Keratinocyte (primary cell): ENCODE measurements at regions not wholly inside any gene's neighbourhood (a gene's known extent, or its start where the extent isn't known, plus 50 kb on each side); places are given as distances from the start of the nearest gene placed in this dataset.

Experiments used
- DNase-seq: peaks from one replicate; pipeline ENCODE4 v3.0.0-alpha.2; 2011; ENCODE audit warnings: low read depth, missing footprints, low spot score
- FAIRE-seq: peaks from 2 replicates; lab custom pipeline; 2011; peaks lifted over from hg19 to GRCh38; lab: Jason Lieb, UNC
- H2AFZ ChIP-seq: 2 replicates; pipeline ENCODE4 v1.6.0; 2012; ENCODE audit warnings: low read length, control low read depth, inconsistent platforms; ENCODE audit not compliant: control insufficient read depth
- H3K27ac ChIP-seq: 2 replicates; pipeline ENCODE4 v1.5.1; 2011; ENCODE audit warnings: low read length; ENCODE audit not compliant: control insufficient read depth, insufficient read depth
- H3K27me3 ChIP-seq: 3 replicates; pipeline ENCODE4 v1.6.0; 2011; ENCODE audit warnings: low read length; ENCODE audit not compliant: control insufficient read depth, insufficient read depth; ENCODE audit errors: extremely low read depth
- H3K36me3 ChIP-seq, 2 experiments: 2 replicates in 1 of 2; 3 replicates in 1 of 2; pipeline ENCODE4 v1.5.1; 2011; ENCODE audit warnings: low read length in 2 of 2, mild to moderate bottlenecking in 1 of 2; ENCODE audit not compliant: control insufficient read depth in 2 of 2, insufficient read depth in 2 of 2; ENCODE audit errors: extremely low read depth in 1 of 2
- H3K4me1 ChIP-seq: 3 replicates; pipeline ENCODE4 v1.5.1; 2011; ENCODE audit warnings: low read length; ENCODE audit not compliant: control insufficient read depth, insufficient read depth; ENCODE audit errors: extremely low read depth
- H3K4me2 ChIP-seq: 3 replicates; pipeline ENCODE4 v1.6.0; 2011; ENCODE audit warnings: low read depth, low read length; ENCODE audit not compliant: control insufficient read depth, insufficient read depth; ENCODE audit errors: extremely low read depth
- H3K4me3 ChIP-seq, 3 experiments: fragments of 200-600 bp in 1 of 3; sonication (generic) in 1 of 3; 2 replicates in 2 of 3; 3 replicates in 1 of 3; pipeline ENCODE4 v1.5.1; 2011 to 2016; ENCODE audit warnings: low read length in 3 of 3, mild to moderate bottlenecking in 3 of 3, control low read depth in 2 of 3, inconsistent platforms in 1 of 3, low read depth in 1 of 3, mixed read lengths in 1 of 3, mixed run types in 1 of 3, moderate library complexity in 1 of 3; ENCODE audit not compliant: control insufficient read depth in 2 of 3, insufficient read depth in 2 of 3; ENCODE audit errors: extremely low read depth in 1 of 3
- H3K79me2 ChIP-seq: 2 replicates; pipeline ENCODE4 v1.6.0; 2012; ENCODE audit warnings: low read length; ENCODE audit not compliant: control insufficient read depth, insufficient read depth
- H3K9ac ChIP-seq: 3 replicates; pipeline ENCODE4 v1.6.0; 2011; ENCODE audit warnings: low read length; ENCODE audit not compliant: control insufficient read depth, insufficient read depth; ENCODE audit errors: extremely low read depth
- H3K9me1 ChIP-seq: 3 replicates; pipeline ENCODE4 v1.6.0; 2011; ENCODE audit warnings: low read length; ENCODE audit not compliant: control insufficient read depth, insufficient read depth; ENCODE audit errors: extremely low read depth
- H3K9me3 ChIP-seq: 2 replicates; pipeline ENCODE4 v1.5.1; 2012; ENCODE audit warnings: low read depth, low read length; ENCODE audit not compliant: control insufficient read depth
- H4K20me1 ChIP-seq: 3 replicates; pipeline ENCODE4 v1.6.0; 2011; ENCODE audit warnings: low read length; ENCODE audit not compliant: control insufficient read depth, insufficient read depth; ENCODE audit errors: extremely low read depth
- EZH2 ChIP-seq: IDR thresholded peaks from one replicate; pipeline ENCODE4 v1.6.1; 2012; ENCODE audit warnings: inconsistent platforms, mild to moderate bottlenecking, low read length, moderate library complexity
- dilution Hi-C: fragments of 300-500 bp; cut with MboI; formaldehyde crosslinking; loops from one replicate; pipeline ENCODE4 v1.7.0; 2020; ENCODE audit warnings: low sequenced_read_pairs; ENCODE audit not compliant: extremely low pct_ligation_motif_present
- TF ChIP-seq, protein P1 (sequence below), 3 experiments: IDR thresholded peaks in 1 of 3; conservative IDR thresholded peaks in 1 of 3; optimal IDR thresholded peaks in 1 of 3; 2 replicates in 2 of 3; 3 replicates in 1 of 3; pipeline versions ENCODE3 to v1.5.1; 2011; ENCODE audit warnings: low read length in 3 of 3, mild to moderate bottlenecking in 3 of 3, moderate library complexity in 2 of 3, control low read depth in 1 of 3, inconsistent platforms in 1 of 3; ENCODE audit not compliant: insufficient read depth in 2 of 3; ENCODE audit errors: extremely low read depth in 1 of 3

- Histone ChIP-seq H3K4me1 (no peaks in the 10 kb centered on the region), H2AFZ (no peak overlapping the region), H3K27ac (no peak overlapping the region), H3K27me3 (no peaks in the 10 kb centered on the region), H3K4me3 (no peak overlapping the region), H3K9me3 (peaks cover 2% of the 10 kb centered on the region), H3K9ac (no peak overlapping the region), H3K9me1 (no peaks in the 10 kb centered on the region), H4K20me1 (no peaks in the 10 kb centered on the region), H3K4me2 (no peak overlapping the region), H3K36me3 (no peaks in the 10 kb centered on the region), H3K79me2 (no peaks in the 10 kb centered on the region)
- TF ChIP-seq, protein P1, sequence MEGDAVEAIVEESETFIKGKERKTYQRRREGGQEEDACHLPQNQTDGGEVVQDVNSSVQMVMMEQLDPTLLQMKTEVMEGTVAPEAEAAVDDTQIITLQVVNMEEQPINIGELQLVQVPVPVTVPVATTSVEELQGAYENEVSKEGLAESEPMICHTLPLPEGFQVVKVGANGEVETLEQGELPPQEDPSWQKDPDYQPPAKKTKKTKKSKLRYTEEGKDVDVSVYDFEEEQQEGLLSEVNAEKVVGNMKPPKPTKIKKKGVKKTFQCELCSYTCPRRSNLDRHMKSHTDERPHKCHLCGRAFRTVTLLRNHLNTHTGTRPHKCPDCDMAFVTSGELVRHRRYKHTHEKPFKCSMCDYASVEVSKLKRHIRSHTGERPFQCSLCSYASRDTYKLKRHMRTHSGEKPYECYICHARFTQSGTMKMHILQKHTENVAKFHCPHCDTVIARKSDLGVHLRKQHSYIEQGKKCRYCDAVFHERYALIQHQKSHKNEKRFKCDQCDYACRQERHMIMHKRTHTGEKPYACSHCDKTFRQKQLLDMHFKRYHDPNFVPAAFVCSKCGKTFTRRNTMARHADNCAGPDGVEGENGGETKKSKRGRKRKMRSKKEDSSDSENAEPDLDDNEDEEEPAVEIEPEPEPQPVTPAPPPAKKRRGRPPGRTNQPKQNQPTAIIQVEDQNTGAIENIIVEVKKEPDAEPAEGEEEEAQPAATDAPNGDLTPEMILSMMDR (optimal IDR thresholded peaks at IDR 0.05 in 1 of 3, IDR thresholded peaks at IDR 0.05 in 1 of 3, conservative IDR thresholded peaks at IDR 0.05 in 1 of 3; ENCODE audit: extremely low read depth in 1 of 3, insufficient read depth in 2 of 3, low read length in 3 of 3): no peak
- no peak for TF ChIP-seq EZH2
- FAIRE-seq (no peak), DNase-seq (no peak)
- dilution Hi-C loops: no loop called here
Observed at GRCh38 chr14:101115652-101116051, 212.1 kb upstream of the RTL1 start.

GRCh38 chr14:101116065-101116464 is 212.5 kb upstream of the RTL1 start:
- no peaks in the 10 kb centered on the region for H3K9me1 ChIP-seq
- H3K36me3 ChIP-seq: no peaks in the 10 kb centered on the region
- FAIRE-seq: no peak
- no peaks in the 10 kb centered on the region for H3K79me2 ChIP-seq
- TF ChIP-seq, protein P1 (optimal IDR thresholded peaks at IDR 0.05 in 1 of 3, IDR thresholded peaks at IDR 0.05 in 1 of 3, conservative IDR thresholded peaks at IDR 0.05 in 1 of 3; ENCODE audit: extremely low read depth in 1 of 3, insufficient read depth in 2 of 3, low read length in 3 of 3): no peak
- TF ChIP-seq EZH2: no peak
- no peak overlapping the region for H3K4me2 ChIP-seq
- H4K20me1 ChIP-seq: no peaks in the 10 kb centered on the region
- dilution Hi-C loops: no loop called here
- H3K9ac ChIP-seq: no peak overlapping the region
- H3K27ac ChIP-seq: no peak overlapping the region
- no peak overlapping the region for H2AFZ ChIP-seq
- H3K9me3 ChIP-seq: no peaks in the 10 kb centered on the region
- H3K27me3 ChIP-seq: no peaks in the 10 kb centered on the region
- H3K4me3 ChIP-seq: no peak overlapping the region
- no peaks in the 10 kb centered on the region for H3K4me1 ChIP-seq
- no peak for DNase-seq
